HEK293T (cell line): ENCODE measurements at regions not wholly inside any gene's neighbourhood (a gene's known extent, or its start where the extent isn't known, plus 50 kb on each side); places are given as distances from the start of the nearest gene placed in this dataset.

Experiments
- CTCF ChIA-PET: fragments of 350-600 bp; formaldehyde crosslinking; extraction: SDS; loops from one replicate; lab custom pipeline; 2021; ENCODE audit warnings: antibody characterized with exemption, inconsistent platforms; lab: Yijun Ruan, JAX
- POLR2A ChIA-PET: fragments of 350-600 bp; formaldehyde crosslinking; extraction: SDS; loops from one replicate; lab custom pipeline; 2020; ENCODE audit warnings: antibody characterized with exemption, inconsistent platforms; lab: Yijun Ruan, JAX
- DNase-seq: peaks from one replicate; pipeline ENCODE4 v3.0.0; 2012; ENCODE audit warnings: mixed read lengths; ENCODE audit errors: extremely low spot score
- ARNT ChIP-seq: fragments of 450-650 bp; IDR thresholded peaks from 2 replicates; pipeline ENCODE4 v1.6.1; 2017; ENCODE audit warnings: mild to moderate bottlenecking
- BHLHE40 ChIP-seq: fragments of 450-650 bp; IDR thresholded peaks from 2 replicates; pipeline ENCODE4 v1.6.1; 2016; ENCODE audit warnings: mild to moderate bottlenecking, moderate library complexity, borderline replicate concordance
- CTBP1 ChIP-seq: fragments of 450-650 bp; IDR thresholded peaks from 2 replicates; pipeline ENCODE4 v1.6.1; 2016; ENCODE audit warnings: borderline replicate concordance
- ELF4 ChIP-seq: fragments of 450-650 bp; IDR thresholded peaks from 2 replicates; pipeline ENCODE4 v1.6.1; 2017; ENCODE audit warnings: antibody characterized with exemption
- FOXA1 ChIP-seq: fragments of 450-650 bp; IDR thresholded peaks from 2 replicates; pipeline ENCODE4 v1.6.1; 2016; ENCODE audit warnings: mild to moderate bottlenecking
- FOXK2 ChIP-seq: fragments of 450-650 bp; IDR thresholded peaks from 2 replicates; pipeline ENCODE4 v1.6.1; 2016; ENCODE audit warnings: mild to moderate bottlenecking
- FOXM1 ChIP-seq: fragments of 450-650 bp; IDR thresholded peaks from 2 replicates; pipeline ENCODE4 v1.6.1; 2017; ENCODE audit warnings: mild to moderate bottlenecking, borderline replicate concordance
- HDGF ChIP-seq: fragments of 450-650 bp; IDR thresholded peaks from 2 replicates; pipeline ENCODE4 v1.6.1; 2017; ENCODE audit warnings: antibody characterized with exemption, borderline replicate concordance
- L3MBTL2 ChIP-seq: fragments of 450-650 bp; conservative IDR thresholded peaks from 2 replicates; pipeline ENCODE4 v1.6.1; 2016; ENCODE audit warnings: mild to moderate bottlenecking
- LEF1 ChIP-seq: fragments of 450-650 bp; IDR thresholded peaks from 2 replicates; pipeline ENCODE4 v1.6.1; 2017; ENCODE audit warnings: mild to moderate bottlenecking, borderline replicate concordance
- NFRKB ChIP-seq: fragments of 450-650 bp; IDR thresholded peaks from 2 replicates; pipeline ENCODE4 v1.6.1; 2016; ENCODE audit warnings: mild to moderate bottlenecking, moderate library complexity
- PKNOX1 ChIP-seq: fragments of 450-650 bp; IDR thresholded peaks from 2 replicates; pipeline ENCODE4 v1.6.1; 2016
- SP1 ChIP-seq: fragments of 450-650 bp; IDR thresholded peaks from 2 replicates; pipeline ENCODE4 v1.6.1; 2017
- SUZ12 ChIP-seq: fragments of 450-650 bp; IDR thresholded peaks from 2 replicates; pipeline ENCODE4 v1.6.1; 2016; ENCODE audit warnings: mild to moderate bottlenecking
- TARDBP ChIP-seq: fragments of 450-650 bp; IDR thresholded peaks from 2 replicates; pipeline ENCODE4 v1.6.1; 2016
- ZNF384 ChIP-seq: fragments of 450-650 bp; IDR thresholded peaks from 2 replicates; pipeline ENCODE4 v1.6.1; 2016

GRCh38 chr13:30145709-30146367, 161.5 kb downstream of the KATNAL1 start:
- ChIA-PET CTCF (no interaction called here), POLR2A (no interaction called here)
- no peak for DNase-seq
- TF ChIP-seq FOXM1, result no peak
- TF ChIP-seq PKNOX1, result no peak
- TF ChIP-seq L3MBTL2, result no peak

DNA sequence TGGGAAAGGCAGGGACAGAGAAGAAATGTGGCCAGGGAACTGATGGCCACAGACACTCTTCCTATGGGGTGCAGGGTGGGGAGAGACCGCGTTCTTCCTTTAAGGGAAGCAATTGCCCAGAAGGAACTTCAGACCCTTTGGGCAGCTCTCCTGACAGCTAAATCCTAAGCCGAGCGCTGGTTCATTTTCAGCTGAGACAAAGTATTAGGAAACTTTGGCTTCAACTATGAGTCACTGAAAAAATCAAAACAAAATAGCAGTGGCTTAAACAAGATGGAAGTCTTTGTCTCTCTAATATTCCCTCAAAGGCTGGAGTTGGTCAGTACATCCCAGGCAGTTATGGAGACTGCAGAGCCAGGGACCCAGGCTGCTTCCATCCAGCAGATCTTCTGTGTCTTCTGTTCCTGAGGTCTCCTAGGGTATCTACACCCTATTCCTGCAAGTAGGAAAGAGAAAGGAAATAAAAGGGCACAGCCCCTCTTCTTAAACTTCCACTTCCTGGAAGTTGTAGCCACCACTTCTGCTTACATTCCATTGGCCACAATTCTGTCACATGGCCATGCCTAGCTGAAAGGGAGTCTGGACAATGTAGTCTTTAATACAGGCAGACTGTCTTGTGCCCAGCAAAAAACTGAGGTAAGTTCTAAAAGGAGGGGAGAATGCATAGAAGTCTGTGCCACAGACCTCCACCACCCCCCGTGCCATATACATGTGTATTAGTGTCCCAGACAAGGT, 163.5 kb downstream of the KATNAL1 start:
- no peak for DNase-seq
- CTCF ChIA-PET, result no interaction called here

GRCh38 chr13:30142486-30143211, 164.7 kb downstream of the KATNAL1 start:
- CTCF ChIA-PET, result interaction anchor here (1.2 kb wide), 1 partner anchor 11 kb away, joined by 4 read pairs; no protein-coding TSS in a partner anchor
- no peak for TF ChIP-seq TARDBP
- no peak for TF ChIP-seq NFRKB
- no peak for TF ChIP-seq ELF4
- no peak for TF ChIP-seq SUZ12
- no peak for TF ChIP-seq LEF1
- TF ChIP-seq FOXK2, result no peak
- no peak for TF ChIP-seq BHLHE40
- TF ChIP-seq SP1, result no peak
- TF ChIP-seq FOXA1, result no peak
- no peak for TF ChIP-seq HDGF
- no peak for TF ChIP-seq PKNOX1
- TF ChIP-seq CTBP1, result no peak
- TF ChIP-seq ARNT, result no peak
- TF ChIP-seq FOXM1, result no peak
- no peak for TF ChIP-seq L3MBTL2
- no peak for TF ChIP-seq ZNF384
- DNase-seq, result no peak
- POLR2A ChIA-PET, result no interaction called here

More for the DNA sequence above, 163.5 kb downstream of the KATNAL1 start:
- TF ChIP-seq ARNT (no peak), L3MBTL2 (no peak), FOXA1 (no peak), ZNF384 (no peak), LEF1 (no peak), SUZ12 (no peak), NFRKB (no peak), PKNOX1 (no peak), FOXM1 (no peak), FOXK2 (no peak), ELF4 (no peak), HDGF (no peak), TARDBP (no peak), SP1 (no peak), BHLHE40 (no peak)
- POLR2A ChIA-PET, result no interaction called here

GRCh38 chr13:30141775-30142485, 165.4 kb downstream of the KATNAL1 start:
- ChIA-PET CTCF (interaction anchor here (1.2 kb wide), 1 partner anchor 10 kb away, joined by 4 read pairs; no protein-coding TSS in a partner anchor), POLR2A (no interaction called here)
- TF ChIP-seq ELF4 (no peak), SP1 (no peak), PKNOX1 (no peak), CTBP1 (no peak), TARDBP (no peak), SUZ12 (no peak), FOXA1 (no peak), HDGF (no peak), L3MBTL2 (no peak), FOXM1 (no peak)
- DNase-seq, result no peak

DNA sequence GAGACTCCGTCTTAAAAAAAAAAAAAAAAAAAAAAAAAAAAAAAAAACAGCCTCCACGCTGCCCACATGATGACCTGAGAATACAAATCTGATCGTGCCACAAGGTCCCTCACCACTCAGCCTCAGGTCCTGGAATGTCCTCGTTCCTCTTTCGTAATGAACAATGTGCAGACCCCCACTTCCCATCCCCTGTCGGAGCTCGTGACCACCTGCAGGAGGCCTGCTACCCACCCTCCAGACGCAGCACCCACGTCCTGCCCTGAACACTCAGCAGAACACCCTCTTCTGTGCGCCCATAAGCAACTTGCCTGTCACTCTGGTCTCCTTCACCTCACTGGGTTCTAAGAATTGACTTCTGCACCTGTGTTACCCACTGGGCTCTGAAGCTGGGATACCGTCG, 166.4 kb downstream of the KATNAL1 start:
- POLR2A ChIA-PET, result no interaction called here
- CTCF ChIA-PET, result interaction anchor here (1.2 kb wide), 1 partner anchor 9 kb away, joined by 4 read pairs; no protein-coding TSS in a partner anchor
- no peak for TF ChIP-seq FOXA1
- no peak for TF ChIP-seq FOXK2
- no peak for TF ChIP-seq ARNT
- TF ChIP-seq HDGF, result no peak
- TF ChIP-seq L3MBTL2, result no peak
- TF ChIP-seq TARDBP, result no peak
- TF ChIP-seq FOXM1, result no peak
- TF ChIP-seq CTBP1, result no peak
- no peak for TF ChIP-seq SP1
- TF ChIP-seq BHLHE40, result no peak
- DNase-seq, result no peak
